GM19193 (cell line): ENCODE measurements at regions not wholly inside any gene's neighbourhood (a gene's known extent, or its start where the extent isn't known, plus 50 kb on each side); places are given as distances from the start of the nearest gene placed in this dataset.

Source experiments
- POLR2A ChIP-seq: IDR thresholded peaks from 4 replicates; pipeline ENCODE4 v1.6.1; 2011; ENCODE audit not compliant: insufficient read depth, insufficient read length; ENCODE audit errors: extremely low read depth

DNA sequence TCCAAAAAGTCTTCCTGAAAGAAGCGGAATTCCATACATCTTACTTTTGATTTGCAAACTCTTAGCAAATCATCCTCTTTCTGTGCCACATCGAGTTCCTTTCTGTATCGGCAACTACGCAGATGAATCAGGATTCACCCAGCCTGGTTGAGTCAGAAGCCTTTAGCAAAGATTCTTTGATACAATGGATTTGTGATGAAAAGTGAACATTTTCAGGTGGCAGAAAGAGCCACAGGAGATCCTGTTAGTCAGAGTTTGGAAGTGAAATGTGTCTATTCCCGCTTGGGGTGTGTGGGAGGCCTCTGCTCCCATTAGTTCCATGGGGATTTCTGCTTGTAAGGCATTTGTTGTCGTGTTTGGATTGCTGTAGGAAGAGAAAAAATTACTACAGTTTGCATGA, 351.8 kb upstream of the WWC1 start:
- no peak for TF ChIP-seq POLR2A

DNA sequence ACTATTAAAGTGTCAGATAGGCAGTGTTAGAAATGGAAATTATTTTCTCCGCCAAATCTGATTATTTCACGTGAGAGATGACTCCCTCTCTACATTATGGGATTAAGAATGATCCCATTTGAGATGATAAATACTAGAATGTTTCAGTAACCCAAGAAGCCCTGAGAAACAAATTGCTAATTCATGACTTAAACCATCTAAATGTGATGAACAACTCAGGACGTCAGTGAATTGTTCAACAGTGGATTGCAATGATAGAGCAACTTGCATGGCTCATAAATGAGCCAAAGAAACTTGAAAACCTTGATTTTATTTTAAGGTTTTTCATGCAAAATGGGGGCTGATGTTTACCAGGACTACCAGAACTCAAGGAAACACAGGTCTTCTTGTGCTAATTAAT, 350.5 kb upstream of the WWC1 start:
- TF ChIP-seq POLR2A = no peak

DNA sequence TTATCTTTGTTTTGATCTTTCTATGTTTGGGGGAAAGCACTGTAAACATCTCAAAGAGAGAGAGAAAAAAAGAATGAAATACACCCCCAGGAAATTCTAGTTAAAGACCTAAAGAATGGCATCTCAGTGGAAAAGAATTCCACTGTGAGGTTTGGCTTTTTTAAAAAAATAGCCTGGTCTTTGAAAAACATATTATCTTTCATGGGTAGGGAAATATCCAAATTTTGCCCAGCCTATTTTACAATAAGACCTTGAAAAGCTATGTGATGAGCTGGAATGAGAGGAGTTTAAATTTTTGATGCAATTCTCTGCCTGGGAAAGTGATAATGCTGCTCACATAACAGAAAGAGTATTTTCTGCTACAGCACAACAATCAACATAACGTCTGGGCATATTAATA, 348.1 kb upstream of the WWC1 start:
- TF ChIP-seq POLR2A = no peak

DNA sequence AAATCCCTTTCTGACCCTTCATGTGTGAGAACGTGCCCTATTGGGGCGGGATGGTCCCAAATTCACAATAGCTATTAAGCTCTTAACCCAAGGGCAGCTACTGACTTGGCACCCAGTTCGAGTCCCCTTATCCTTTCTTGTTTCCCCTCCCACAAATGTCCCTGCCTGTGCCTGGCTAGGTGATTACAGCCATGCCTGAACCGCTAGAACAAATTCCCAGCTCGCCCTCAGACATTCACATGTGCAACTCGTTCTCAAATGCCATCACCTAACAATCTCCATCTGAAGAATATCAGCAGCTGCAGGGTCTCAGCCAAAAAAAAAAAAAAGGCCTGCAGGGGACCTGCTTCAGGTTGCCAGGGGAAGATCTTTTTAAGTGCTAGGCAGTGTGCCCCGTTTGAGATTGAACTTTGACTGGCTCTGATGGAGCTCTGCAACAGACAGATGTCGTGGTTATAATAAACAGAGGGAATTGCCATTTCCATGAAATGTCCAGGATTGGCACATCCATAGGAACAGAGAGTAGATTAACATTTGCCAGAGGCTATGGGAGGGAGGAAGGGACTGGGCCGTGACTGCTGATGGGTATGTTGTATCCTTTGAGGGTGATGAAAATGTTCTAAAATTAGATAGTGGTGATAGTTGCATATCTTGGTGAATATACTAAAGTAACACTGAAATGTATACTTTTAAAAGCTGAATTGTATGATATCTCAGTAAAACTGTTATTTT, 347.2 kb upstream of the WWC1 start:
- TF ChIP-seq POLR2A = no peak

DNA sequence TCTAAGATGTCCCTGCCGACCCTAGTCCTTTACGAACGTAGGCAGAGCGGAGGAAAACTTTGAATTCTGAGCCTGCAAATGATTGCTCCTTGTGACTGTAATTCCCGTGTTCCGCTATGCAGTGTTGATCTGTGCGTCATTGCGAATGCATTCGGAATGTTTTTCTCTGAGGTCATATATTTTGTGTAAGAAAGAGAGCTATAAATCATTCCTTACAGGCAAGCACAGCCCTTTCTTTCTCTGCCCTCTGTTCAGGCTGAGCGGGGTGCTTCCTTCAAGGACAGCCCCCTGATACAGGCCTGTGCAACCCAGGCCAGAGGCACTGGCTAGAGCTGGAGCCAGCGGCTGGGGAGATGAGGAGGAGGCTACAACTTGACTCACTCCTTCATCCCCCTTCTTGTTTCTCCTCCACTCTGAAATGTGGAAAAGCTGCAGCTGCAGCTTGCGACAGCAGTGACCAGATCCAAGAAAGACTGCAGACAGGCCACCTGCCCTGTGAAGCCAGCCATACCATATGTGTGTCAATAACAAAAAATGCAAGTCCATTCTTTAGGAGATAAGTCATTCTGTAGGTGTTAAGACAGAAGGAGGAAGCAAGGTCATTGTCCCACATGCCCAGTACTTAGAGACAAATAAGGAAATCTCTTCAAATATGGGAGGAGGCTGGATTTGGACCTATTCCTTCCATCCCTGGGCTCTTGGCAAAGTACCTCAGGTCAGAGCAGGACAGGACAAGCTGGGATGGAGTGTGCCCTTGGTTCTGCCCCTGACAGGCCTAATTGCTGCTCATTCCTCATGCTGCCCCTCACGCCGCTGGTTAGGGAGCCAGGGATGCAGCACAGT, 345.7 kb upstream of the WWC1 start:
- no peak for TF ChIP-seq POLR2A

DNA sequence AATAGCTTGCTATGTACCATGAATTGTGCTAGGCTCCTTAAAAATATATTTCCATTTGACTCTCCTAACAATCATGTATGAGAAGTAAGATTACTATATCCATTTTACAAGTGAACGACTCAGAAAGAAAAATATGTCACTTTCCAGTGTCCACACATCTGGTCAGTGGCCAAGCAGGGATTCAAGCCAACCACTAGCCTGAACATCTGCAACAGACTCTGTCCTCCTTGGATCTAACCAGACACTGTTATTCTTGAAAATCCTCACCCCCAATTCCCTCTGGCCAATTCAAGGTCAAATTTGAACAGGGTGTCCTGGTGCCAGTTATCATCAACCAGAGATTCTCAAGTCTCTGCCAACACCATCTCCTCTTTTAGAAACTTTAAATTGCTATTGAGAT, 344.1 kb upstream of the WWC1 start:
- no peak for TF ChIP-seq POLR2A

DNA sequence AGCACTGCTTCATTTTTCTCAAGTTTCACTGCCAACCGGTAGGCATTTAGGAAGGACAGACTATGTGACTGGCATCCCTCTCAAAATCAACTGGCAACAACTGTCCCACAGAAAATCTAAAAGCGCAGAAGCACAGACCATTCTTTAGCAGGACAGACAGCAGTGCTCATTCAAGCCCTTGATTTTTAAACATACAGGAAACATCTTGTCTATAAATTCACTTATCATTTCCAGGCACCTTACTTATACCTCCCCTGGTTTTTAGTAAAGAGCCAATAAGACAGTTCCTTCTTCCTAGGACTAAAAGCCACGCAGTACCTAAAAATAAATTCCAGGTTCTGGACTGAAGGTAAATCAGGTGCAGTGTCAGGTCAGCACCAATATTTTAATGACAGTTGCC, 343.2 kb upstream of the WWC1 start:
- TF ChIP-seq POLR2A = no peak

DNA sequence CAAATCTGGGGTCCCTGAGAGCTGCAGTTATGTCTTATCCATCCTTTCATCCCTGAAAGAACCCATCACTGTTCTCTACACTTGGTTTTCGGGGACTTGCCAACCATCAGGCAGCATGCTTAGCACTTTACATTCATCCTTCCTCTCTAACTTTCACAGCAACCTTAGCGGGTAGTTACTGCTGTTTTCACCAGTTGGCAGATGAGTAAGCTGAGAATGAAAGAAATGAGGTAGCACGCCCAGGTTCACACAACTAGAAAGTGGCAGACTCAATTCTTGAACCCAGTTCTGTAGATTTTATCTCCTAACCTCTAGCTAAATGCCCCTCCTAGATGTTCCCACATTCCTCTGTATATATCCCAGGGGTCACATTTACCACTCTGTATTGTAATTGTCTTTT, 342.0 kb upstream of the WWC1 start:
- no peak for TF ChIP-seq POLR2A

DNA sequence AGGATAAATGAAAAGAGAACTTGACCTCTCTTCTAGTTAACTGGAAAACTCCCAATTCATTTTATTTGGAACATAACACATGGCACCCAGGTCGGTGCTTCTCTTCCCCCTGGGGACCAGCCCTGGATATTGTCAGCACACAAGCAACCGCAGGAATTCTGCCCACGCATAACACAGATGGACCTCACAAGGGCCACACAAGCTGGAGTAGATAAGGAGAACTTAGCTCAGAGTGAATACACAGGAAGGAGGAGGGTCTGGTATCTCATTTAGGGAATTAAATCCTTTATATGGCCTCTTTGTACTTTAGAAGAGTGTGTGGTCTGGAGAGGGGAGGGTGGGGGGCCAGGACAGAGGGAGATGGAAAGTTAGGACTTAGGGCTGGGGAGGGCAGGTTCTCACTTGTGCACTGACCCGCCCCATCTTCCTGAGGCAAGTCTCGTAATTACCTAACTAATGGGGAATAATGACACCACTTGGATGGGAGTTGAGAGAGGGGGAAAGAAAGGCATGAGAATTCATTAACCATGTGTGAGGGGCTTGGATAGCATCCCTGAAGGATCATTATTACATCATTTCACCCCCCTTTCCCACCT, 341.2 kb upstream of the WWC1 start:
- TF ChIP-seq POLR2A = no peak

DNA sequence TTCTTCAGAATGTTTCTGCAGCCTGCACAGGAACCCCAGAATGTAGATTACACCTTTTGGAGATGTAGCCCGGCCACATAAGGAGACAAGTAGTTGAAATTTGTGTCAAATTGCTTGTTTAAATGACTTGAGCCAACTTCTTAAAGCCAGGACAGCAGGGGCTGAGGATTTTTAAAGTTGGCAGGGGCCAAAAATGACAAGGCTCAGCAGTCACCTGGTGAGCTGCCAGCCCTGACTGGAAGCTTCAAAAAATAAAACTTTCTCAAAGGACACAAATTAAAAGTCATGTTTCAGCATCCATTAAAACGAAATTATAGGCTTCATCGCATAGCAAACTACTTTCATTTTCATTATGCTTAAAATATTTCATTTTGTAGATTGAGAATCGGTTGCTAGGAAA, 340.3 kb upstream of the WWC1 start:
- TF ChIP-seq POLR2A = no peak

DNA sequence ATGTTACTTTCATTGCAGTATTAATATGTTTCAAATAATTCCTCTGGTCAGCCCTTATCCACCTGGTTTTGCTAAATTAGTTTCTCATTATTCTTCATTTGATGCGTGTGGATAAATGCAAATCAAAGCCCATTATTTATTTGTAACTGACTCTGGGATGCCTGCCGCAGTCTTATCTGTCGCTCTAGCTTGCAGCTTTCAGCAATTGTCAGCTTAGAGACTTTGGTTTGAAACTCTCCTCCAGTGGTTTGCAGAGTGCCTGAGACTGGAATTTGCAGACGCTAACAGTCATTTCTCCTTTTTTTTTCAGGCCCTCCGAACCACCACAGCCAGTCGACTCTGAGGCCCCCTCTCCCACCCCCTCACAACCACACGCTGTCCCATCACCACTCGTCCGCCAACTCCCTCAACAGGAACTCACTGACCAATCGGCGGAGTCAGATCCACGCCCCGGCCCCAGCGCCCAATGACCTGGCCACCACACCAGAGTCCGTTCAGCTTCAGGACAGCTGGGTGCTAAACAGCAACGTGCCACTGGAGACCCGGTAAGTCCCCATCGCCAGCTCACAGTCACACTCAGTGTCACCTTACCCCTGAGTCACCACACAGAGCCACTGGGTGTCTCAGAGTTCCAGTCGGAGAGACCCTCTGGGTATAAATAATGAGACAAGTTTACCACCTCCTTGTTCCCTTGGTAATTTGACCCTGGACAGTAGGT, 339.0 kb upstream of the WWC1 start:
- no peak for TF ChIP-seq POLR2A

DNA sequence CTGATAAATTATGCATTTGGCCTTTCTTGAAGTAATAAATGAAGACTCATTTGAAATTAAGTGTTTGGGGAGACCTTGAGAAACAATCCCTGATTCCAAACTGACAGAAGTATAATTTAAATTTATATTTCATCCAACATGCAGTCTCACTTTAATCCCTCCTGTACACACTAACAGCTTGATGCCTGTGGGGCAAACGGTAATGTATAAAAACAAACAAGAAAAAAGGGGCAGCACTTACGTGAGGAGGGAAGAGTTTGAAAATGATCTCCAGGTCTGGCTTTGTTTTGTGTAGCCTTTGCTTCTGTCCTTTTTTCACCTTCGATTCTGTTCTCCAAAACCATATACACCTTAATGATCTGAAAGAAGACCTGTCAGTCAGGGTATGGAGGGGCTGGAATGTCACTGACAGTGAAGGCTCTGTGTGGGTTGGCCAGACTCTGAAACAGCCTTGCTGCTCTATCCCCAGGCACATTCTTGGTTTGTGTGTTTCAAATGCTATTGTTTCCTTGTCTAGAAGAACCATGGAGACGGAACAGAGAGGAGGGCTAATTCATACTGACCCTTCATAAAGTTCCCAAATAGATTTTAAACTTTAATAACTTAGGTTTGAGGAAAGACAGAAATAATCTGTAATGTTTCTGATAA, 338.2 kb upstream of the WWC1 start:
- TF ChIP-seq POLR2A = no peak

DNA sequence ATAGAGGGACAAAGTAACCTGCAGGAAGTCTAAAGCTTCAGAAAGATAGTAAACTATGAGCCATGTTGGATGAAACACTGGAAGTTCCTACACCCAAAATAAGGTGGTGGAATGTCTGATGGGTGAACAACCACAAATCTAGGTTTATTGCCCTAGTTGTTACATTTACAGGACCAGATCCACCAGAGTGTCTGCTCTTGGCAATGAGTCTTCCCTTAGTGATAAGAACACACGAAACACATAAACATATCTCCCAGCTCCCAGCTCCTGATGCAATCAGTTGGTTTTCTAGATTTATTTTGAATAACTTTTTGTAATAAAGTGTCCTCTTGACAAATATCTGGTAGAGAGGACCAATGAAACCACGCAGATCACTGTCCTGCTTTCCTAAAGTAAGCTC, 329.7 kb upstream of the WWC1 start:
- TF ChIP-seq POLR2A = no peak

DNA sequence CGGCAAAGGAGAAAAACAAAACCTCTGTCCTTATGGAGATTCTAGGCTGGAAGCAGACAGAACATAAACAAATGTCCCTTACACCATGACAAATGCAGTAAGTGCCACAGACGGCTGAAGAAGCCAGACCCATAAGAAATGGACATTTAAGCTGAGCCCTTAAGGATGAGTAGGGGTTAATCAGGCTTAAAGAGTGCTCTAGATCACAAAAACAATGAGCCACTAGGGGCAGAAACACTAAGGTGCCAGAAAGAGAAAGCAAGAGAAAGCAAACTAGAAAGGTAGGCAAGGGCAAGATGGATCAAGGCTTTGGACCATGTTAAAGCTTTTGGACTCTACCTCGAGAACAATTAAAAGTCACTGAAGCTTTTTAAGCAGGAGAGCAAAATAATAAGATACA, 326.9 kb upstream of the WWC1 start:
- no peak for TF ChIP-seq POLR2A

DNA sequence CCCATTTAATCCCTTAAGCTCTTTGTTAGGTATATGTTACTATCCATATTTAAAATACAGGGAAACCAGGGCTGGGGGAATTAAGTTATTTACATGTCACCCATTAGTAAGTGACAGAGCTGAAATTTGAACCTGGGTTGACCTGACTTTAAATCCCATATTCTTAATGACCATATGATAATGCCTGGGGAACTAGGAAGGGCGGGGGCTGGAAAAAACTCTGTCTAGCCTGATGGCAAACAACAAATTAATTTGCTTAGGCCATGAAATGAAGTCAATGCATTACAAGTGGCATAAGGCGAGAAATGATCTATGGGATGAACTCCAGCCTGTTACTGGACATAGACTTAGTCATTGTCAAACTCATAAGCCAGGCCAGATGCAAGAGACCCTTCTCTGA, 325.7 kb upstream of the WWC1 start:
- TF ChIP-seq POLR2A = no peak

DNA sequence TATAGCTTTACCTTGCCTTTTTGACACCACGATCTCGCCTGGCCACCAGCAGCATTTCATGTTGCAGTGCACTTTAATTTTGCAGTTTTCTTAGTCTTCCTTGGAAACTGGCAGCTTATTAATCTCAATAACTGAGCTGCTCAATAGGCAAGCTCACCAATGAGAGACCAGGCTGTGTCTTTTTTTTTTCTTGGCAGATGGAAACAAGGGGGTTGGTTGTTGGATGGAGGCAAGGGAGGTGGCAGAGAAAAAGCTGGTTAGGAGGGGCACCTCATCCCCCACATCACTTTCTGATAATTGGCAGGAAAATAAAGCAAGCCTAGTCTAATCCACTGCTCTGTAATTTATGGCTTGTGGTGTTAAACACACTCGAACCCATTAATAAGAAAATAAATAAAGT, 324.5 kb upstream of the WWC1 start:
- no peak for TF ChIP-seq POLR2A
